CD14-positive monocyte (primary cell): ENCODE measurements at regions not wholly inside any gene's neighbourhood (a gene's known extent, or its start where the extent isn't known, plus 50 kb on each side); places are given as distances from the start of the nearest gene placed in this dataset.
"Not testable (repeated sequence)": the region's sequence is repeated elsewhere in the genome, so short reads cannot be mapped to it uniquely, and the experiment has no call there.

Experiments used
- DNase-seq, 3 donors: peaks; one replicate each; pipeline ENCODE4 v3.0.0-alpha.2; 2011 to 2022
- H2AFZ ChIP-seq: 2 replicates; pipeline ENCODE4 v1.6.0; 2012; ENCODE audit warnings: mild to moderate bottlenecking, low read depth, low read length, inconsistent platforms; ENCODE audit not compliant: insufficient read depth, poor library complexity, severe bottlenecking
- H3K27ac ChIP-seq, 2 donors: 1 replicate in 1 of 2; 2 replicates in 1 of 2; pipeline ENCODE4 v1.5.1; 2012 to 2013; ENCODE audit warnings: low read length in 2 of 2, control low read depth in 1 of 2, inconsistent platforms in 1 of 2, low read depth in 1 of 2, mild to moderate bottlenecking in 1 of 2
- H3K27me3 ChIP-seq, 2 donors: one replicate each; pipeline versions ENCODE4 v1.6.0 to v1.6.1; 2011 to 2013; ENCODE audit warnings: low read length in 2 of 2; ENCODE audit not compliant: control insufficient read depth in 2 of 2, insufficient read depth in 2 of 2
- H3K36me3 ChIP-seq, 2 donors: replicated peaks in 1 of 2; 1 replicate in 1 of 2; 2 replicates in 1 of 2; pipeline versions ENCODE4 v1.5.1 to v1.6.1; 2012 to 2013; ENCODE audit warnings: low read length in 2 of 2, control low read depth in 1 of 2, inconsistent platforms in 1 of 2, mild to moderate bottlenecking in 1 of 2; ENCODE audit not compliant: insufficient read depth in 2 of 2, control insufficient read depth in 1 of 2
- H3K4me1 ChIP-seq, 2 donors: 1 replicate in 1 of 2; 2 replicates in 1 of 2; pipeline versions ENCODE4 v1.5.1 to v1.6.1; 2012 to 2013; ENCODE audit warnings: low read length in 2 of 2, control low read depth in 1 of 2, inconsistent platforms in 1 of 2, mild to moderate bottlenecking in 1 of 2, moderate library complexity in 1 of 2; ENCODE audit not compliant: insufficient read depth in 2 of 2, control insufficient read depth in 1 of 2
- H3K4me2 ChIP-seq: replicated peaks from 2 replicates; pipeline ENCODE3; 2012; ENCODE audit warnings: low read length, moderate library complexity, mild to moderate bottlenecking; ENCODE audit not compliant: poor library complexity, severe bottlenecking; ENCODE audit errors: extremely low read depth
- H3K4me3 ChIP-seq, 3 experiments: fragments of 200-600 bp in 1 of 3; sonication (generic) in 1 of 3; replicated peaks in 1 of 3; 1 replicate in 2 of 3; 2 replicates in 1 of 3; pipeline ENCODE4 v1.5.1; 2011 to 2013; ENCODE audit warnings: low read length in 3 of 3, mild to moderate bottlenecking in 3 of 3, control low read depth in 2 of 3, low read depth in 2 of 3, inconsistent platforms in 1 of 3, moderate library complexity in 1 of 3
- H3K79me2 ChIP-seq: 2 replicates; pipeline ENCODE4 v1.6.0; 2012; ENCODE audit warnings: mild to moderate bottlenecking, control low read depth, inconsistent platforms, low read length, moderate library complexity; ENCODE audit not compliant: insufficient read depth
- H3K9ac ChIP-seq: 2 replicates; pipeline ENCODE4 v1.6.0; 2017; ENCODE audit warnings: low read length, mild to moderate bottlenecking; ENCODE audit not compliant: insufficient read depth, poor library complexity, severe bottlenecking
- H3K9me3 ChIP-seq, 2 donors: replicated peaks in 1 of 2; 1 replicate in 1 of 2; 2 replicates in 1 of 2; pipeline versions ENCODE4 v1.5.1 to v1.6.1; 2012 to 2013; ENCODE audit warnings: low read length in 2 of 2, control low read depth in 1 of 2; ENCODE audit not compliant: control insufficient read depth in 1 of 2, insufficient read depth in 1 of 2
- H4K20me1 ChIP-seq: 2 replicates; pipeline ENCODE4 v1.6.0; 2012; ENCODE audit warnings: mild to moderate bottlenecking, low read length, control low read depth, moderate library complexity; ENCODE audit not compliant: insufficient read depth
- H3K27ac Mint-ChIP-seq, 7 donors: one replicate each; pipeline ENCODE4 v1.8.0; 2020; ENCODE audit warnings: mild to moderate bottlenecking in 7 of 7, mixed read lengths in 7 of 7, moderate library complexity in 6 of 7, inconsistent platforms in 2 of 7
- H3K27me3 Mint-ChIP-seq, 3 donors: one replicate each; pipeline ENCODE4 v1.8.0; 2021 to 2022; ENCODE audit warnings: low read depth in 3 of 3, mild to moderate bottlenecking in 3 of 3, mixed read lengths in 3 of 3, moderate library complexity in 3 of 3, inconsistent platforms in 1 of 3
- H3K36me3 Mint-ChIP-seq, 2 donors: one replicate each; pipeline ENCODE4 v1.8.0; 2020; ENCODE audit warnings: mixed read lengths in 2 of 2, inconsistent platforms in 1 of 2, mild to moderate bottlenecking in 1 of 2
- H3K4me1 Mint-ChIP-seq: one replicate; pipeline ENCODE4 v1.8.0; 2020; ENCODE audit warnings: mild to moderate bottlenecking, mixed read lengths
- H3K4me3 Mint-ChIP-seq, 2 donors: one replicate each; pipeline ENCODE4 v1.8.0; 2020; ENCODE audit warnings: mild to moderate bottlenecking in 2 of 2, mixed read lengths in 2 of 2, moderate library complexity in 1 of 2
- H3K9me3 Mint-ChIP-seq, 7 donors: one replicate each; pipeline ENCODE4 v1.8.0; 2020 to 2022; ENCODE audit warnings: mixed read lengths in 7 of 7, mild to moderate bottlenecking in 6 of 7, moderate library complexity in 6 of 7, inconsistent platforms in 2 of 7
- WGBS: methylation state at CpG from one replicate; pipeline ENCODE4 v1.1.5; 2013; ENCODE audit warnings: missing lambda C conversion rate; ENCODE audit not compliant: insufficient coverage; 5-methylcytosine and 5-hydroxymethylcytosine counted together
- intact Hi-C, 2 donors: fragments of 100-400 bp; cut with micrococcal nuclease; formaldehyde crosslinking; loops; one replicate each; pipeline versions ENCODE4 v1.15.0 to v1.15.1; 2023
- TF ChIP-seq, protein P1 (sequence below): fragments of 200-600 bp; IDR thresholded peaks from one replicate; pipeline ENCODE4 v1.8.0; 2022; ENCODE audit warnings: antibody characterized with exemption, mild to moderate bottlenecking

DNA sequence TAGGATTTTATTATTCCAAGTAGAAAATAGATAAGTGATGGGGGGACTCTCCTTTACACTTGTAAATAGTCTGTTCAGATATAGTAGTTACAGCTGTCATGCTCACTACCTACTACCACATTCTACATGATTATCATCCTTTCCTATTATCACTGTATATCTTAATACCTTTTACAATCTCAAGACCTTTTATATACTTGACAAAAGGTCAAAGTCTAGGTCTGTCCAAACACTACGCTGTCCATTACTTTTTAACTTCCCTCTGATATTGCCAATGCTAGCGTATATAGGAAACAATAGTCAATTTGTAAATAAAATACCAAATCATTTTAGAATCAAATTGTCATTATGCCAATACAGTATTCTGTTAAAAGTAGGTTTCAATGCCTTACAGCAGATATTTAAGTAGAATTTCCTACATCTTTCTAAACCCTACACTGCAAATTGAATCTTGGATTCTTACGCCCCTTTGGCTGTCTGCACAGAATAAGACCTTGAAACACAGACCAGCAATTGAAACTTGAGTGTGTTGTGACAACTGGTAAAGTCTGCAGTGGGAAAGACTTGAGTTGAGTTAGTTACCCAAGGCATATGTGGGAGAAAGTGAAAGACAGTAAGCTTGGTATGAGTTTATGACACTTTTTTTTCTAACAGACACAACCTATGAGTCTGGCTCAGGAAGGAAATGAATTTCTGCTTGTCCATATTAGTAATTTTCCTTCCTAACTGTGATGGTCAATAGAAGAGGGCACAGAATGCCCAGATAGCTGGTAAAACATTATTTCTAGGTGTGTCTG, 827.6 kb upstream of the ACO1 start:
- Histone ChIP-seq H4K20me1 (no peaks in the 10 kb centered on the region), H3K27ac (no peak overlapping the region), H2AFZ (no peak overlapping the region), H3K4me1 (no peaks in the 10 kb centered on the region), H3K36me3 (no peaks in the 10 kb centered on the region), H3K9ac (no peak overlapping the region), H3K4me2 (no peak overlapping the region), H3K79me2 (no peaks in the 10 kb centered on the region), H3K27me3 (no peaks in the 10 kb centered on the region), H3K9me3 (no peaks in the 10 kb centered on the region), H3K4me3 (no peak overlapping the region)
- Mint-ChIP-seq H3K36me3 (no peaks in the 10 kb centered on the region), H3K4me3 (no peak overlapping the region), H3K27me3 (no peaks in the 10 kb centered on the region), H3K9me3 (peaks cover 0 to 4% (median 2%) of the 10 kb centered on the region in 7 donors), H3K4me1 (no peaks in the 10 kb centered on the region), H3K27ac (no peak overlapping the region)
- WGBS, result no CpG with 5 or more reads among the region's 3 CpGs
- intact Hi-C loops, result no loop called here
- TF ChIP-seq, protein P1, sequence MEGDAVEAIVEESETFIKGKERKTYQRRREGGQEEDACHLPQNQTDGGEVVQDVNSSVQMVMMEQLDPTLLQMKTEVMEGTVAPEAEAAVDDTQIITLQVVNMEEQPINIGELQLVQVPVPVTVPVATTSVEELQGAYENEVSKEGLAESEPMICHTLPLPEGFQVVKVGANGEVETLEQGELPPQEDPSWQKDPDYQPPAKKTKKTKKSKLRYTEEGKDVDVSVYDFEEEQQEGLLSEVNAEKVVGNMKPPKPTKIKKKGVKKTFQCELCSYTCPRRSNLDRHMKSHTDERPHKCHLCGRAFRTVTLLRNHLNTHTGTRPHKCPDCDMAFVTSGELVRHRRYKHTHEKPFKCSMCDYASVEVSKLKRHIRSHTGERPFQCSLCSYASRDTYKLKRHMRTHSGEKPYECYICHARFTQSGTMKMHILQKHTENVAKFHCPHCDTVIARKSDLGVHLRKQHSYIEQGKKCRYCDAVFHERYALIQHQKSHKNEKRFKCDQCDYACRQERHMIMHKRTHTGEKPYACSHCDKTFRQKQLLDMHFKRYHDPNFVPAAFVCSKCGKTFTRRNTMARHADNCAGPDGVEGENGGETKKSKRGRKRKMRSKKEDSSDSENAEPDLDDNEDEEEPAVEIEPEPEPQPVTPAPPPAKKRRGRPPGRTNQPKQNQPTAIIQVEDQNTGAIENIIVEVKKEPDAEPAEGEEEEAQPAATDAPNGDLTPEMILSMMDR, result no peak
- no peak for DNase-seq

DNA sequence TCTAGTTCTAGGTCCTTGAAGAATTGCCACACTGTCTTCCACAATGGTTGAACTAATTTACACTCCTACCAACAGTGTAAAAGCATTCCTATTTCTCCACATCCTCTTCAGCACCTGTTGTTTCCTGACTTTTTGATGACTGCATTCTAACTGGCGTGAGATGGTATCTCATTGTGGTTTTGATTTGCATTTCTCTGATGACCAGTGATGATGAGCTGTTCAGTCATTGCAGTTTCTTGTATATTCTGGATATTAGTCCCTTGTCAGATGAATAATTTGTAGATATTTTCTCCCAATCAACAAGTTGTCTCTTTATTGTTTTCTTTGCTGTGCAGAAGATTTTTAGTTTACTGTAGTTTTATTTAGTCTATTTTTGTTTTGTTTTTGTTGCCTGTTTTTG, 812.3 kb upstream of the ACO1 start:
- H3K4me3 ChIP-seq, H3K4me2 ChIP-seq, H3K4me3 Mint-ChIP-seq, H3K9me3 ChIP-seq, H4K20me1 ChIP-seq, H3K36me3 Mint-ChIP-seq, H3K27ac ChIP-seq, H3K79me2 ChIP-seq, H3K27me3 ChIP-seq, H3K27me3 Mint-ChIP-seq, H3K9ac ChIP-seq, H3K9me3 Mint-ChIP-seq, H3K27ac Mint-ChIP-seq, H3K4me1 ChIP-seq, H2AFZ ChIP-seq, DNase-seq, H3K4me1 Mint-ChIP-seq, intact Hi-C loops, H3K36me3 ChIP-seq: not testable (repeated sequence)
- no CpG with 5 or more reads among the region's 1 CpG for WGBS
